ENCODE measurements at regions not wholly inside any gene's neighbourhood (a gene's known extent, or its start where the extent isn't known, plus 50 kb on each side); places are given as distances from the start of the nearest gene placed in this dataset.

- TF ChIP-seq POLR2A (IDR thresholded peaks at IDR 0.05): no peak
- no peak for TF ChIP-seq CTCF (IDR thresholded peaks at IDR 0.05)
These were observed 156.1 kb upstream of the IVNS1ABP start for GRCh38 chr1:185473186-185473585.

Measured in sigmoid colon (tissue), 3 donors.